NCI-H446 treated with DMSO at 0.1 percent for 48 hours (cell line): ENCODE measurements at regions not wholly inside any gene's neighbourhood (a gene's known extent, or its start where the extent isn't known, plus 50 kb on each side); places are given as distances from the start of the nearest gene placed in this dataset.

Experiments used
- DNase-seq: peaks from one replicate; lab custom pipeline; 2025; lab: John Stamatoyannopoulos, UW

GRCh38 chr12:76707772-76708171, 56.1 kb upstream of the ZDHHC17 start:
- no peak for DNase-seq

GRCh38 chr12:76708296-76708695, 55.6 kb upstream of the ZDHHC17 start:
- DNase-seq: no peak

DNA sequence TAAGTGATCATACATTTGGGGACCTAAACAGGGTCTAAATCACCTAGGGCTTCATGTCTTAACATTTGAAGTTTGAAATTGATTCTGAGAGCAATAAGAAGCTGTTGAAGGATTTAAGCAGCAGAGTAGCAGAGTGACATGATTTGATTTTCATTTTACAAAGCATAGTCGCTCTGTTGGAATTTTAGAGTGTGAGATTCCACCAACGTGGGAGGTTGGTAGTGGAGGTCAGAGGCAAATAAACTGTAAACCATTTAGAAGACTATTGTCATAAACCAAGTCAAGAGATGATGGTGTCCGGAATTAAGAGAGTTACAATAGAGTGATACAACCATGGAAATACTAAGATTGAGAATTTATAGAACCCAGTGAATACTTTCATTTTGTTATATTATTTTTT, 52.7 kb upstream of the ZDHHC17 start:
- no peak for DNase-seq

- no peak for DNase-seq
Observed at GRCh38 chr12:76713130-76713529, 50.8 kb upstream of the ZDHHC17 start.

DNA sequence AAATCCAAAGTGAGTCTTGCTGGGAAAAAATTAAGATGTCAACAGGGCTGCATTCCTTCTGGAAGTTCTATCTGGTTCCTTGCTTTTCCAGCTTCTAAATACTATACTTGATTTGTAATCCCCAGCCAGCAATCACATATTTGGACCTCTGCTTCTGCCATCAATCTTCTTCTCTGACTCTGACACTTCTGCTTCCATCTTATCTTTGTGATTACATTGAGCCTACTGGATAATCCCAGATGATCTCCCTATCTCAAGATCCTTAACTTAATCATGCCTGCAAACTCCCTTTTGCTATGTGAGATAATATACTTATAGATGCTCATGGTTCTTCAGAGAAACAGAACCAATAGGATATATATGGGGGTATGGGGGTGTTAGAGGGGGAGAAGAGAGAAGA, 49.9 kb upstream of the ZDHHC17 start:
- no peak for DNase-seq
